ENCODE measurements at regions not wholly inside any gene's neighbourhood (a gene's known extent, or its start where the extent isn't known, plus 50 kb on each side); places are given as distances from the start of the nearest gene placed in this dataset.
"Not testable (repeated sequence)": the region's sequence is repeated elsewhere in the genome, so short reads cannot be mapped to it uniquely, and the experiment has no call there.

- H3K9me2 ChIP-seq (replicated peaks; ENCODE audit: low read depth, low read length) = no peaks in the 10 kb centered on the region
- H2AFZ ChIP-seq (ENCODE audit: low read length) = no peak overlapping the region
- no peaks in the 10 kb centered on the region for H3K27me3 ChIP-seq (ENCODE audit: insufficient read depth, low read length, poor library complexity, severe bottlenecking)
- no peak overlapping the region for H3K9ac ChIP-seq (ENCODE audit: low read depth, low read length, poor library complexity, severe bottlenecking)
- H3K4me3 ChIP-seq (ENCODE audit: low read length, poor library complexity, severe bottlenecking) = no peak overlapping the region
- H3K4me1 ChIP-seq (ENCODE audit: insufficient read depth, low read length, poor library complexity, severe bottlenecking) = no peaks in the 10 kb centered on the region
- H3K79me2 ChIP-seq (ENCODE audit: insufficient read depth, low read length) = no peaks in the 10 kb centered on the region
- H3K4me2 ChIP-seq (ENCODE audit: low read depth, low read length, poor library complexity, severe bottlenecking) = no peak overlapping the region
- TF ChIP-seq, protein P1, sequence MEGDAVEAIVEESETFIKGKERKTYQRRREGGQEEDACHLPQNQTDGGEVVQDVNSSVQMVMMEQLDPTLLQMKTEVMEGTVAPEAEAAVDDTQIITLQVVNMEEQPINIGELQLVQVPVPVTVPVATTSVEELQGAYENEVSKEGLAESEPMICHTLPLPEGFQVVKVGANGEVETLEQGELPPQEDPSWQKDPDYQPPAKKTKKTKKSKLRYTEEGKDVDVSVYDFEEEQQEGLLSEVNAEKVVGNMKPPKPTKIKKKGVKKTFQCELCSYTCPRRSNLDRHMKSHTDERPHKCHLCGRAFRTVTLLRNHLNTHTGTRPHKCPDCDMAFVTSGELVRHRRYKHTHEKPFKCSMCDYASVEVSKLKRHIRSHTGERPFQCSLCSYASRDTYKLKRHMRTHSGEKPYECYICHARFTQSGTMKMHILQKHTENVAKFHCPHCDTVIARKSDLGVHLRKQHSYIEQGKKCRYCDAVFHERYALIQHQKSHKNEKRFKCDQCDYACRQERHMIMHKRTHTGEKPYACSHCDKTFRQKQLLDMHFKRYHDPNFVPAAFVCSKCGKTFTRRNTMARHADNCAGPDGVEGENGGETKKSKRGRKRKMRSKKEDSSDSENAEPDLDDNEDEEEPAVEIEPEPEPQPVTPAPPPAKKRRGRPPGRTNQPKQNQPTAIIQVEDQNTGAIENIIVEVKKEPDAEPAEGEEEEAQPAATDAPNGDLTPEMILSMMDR (conservative IDR thresholded peaks at IDR 0.05; ENCODE audit: low read length) = no peak
- TF ChIP-seq EZH2phosphoT487 (IDR thresholded peaks at IDR 0.05; ENCODE audit: borderline replicate concordance) = no peak
- no peaks in the 10 kb centered on the region for H3K36me3 ChIP-seq (ENCODE audit: insufficient read depth, low read length)
- no peaks in the 10 kb centered on the region for H4K20me1 ChIP-seq (ENCODE audit: insufficient read depth, low read length, poor library complexity, severe bottlenecking)
- H3F3A ChIP-seq (ENCODE audit: low read depth) = no peaks in the 10 kb centered on the region
- H3K9me3 ChIP-seq (ENCODE audit: insufficient read depth, low read depth, low read length) = no peaks in the 10 kb centered on the region; the same call in 1 of the 2 replicates
These were observed 680.7 kb upstream of the SALL1 start for GRCh38 chr16:51831595-51832367.

- H3F3A ChIP-seq (ENCODE audit: low read depth); H3K4me1 ChIP-seq (ENCODE audit: insufficient read depth, low read length, poor library complexity, severe bottlenecking); H3K9me3 ChIP-seq (ENCODE audit: insufficient read depth, low read depth, low read length); H3K4me3 ChIP-seq (ENCODE audit: low read length, poor library complexity, severe bottlenecking); H3K27me3 ChIP-seq (ENCODE audit: insufficient read depth, low read length, poor library complexity, severe bottlenecking); H3K9ac ChIP-seq (ENCODE audit: low read depth, low read length, poor library complexity, severe bottlenecking); H3K79me2 ChIP-seq (ENCODE audit: insufficient read depth, low read length); H4K20me1 ChIP-seq (ENCODE audit: insufficient read depth, low read length, poor library complexity, severe bottlenecking); H3K4me2 ChIP-seq (ENCODE audit: low read depth, low read length, poor library complexity, severe bottlenecking); H3K36me3 ChIP-seq (ENCODE audit: insufficient read depth, low read length); H3K9me2 ChIP-seq (replicated peaks; ENCODE audit: low read depth, low read length); H2AFZ ChIP-seq (ENCODE audit: low read length): not testable (repeated sequence)
These were observed 680.0 kb upstream of the SALL1 start for GRCh38 chr16:51831034-51831433.

GRCh38 chr16:51825779-51826178 is 674.7 kb upstream of the SALL1 start:
- no peak for TF ChIP-seq EZH2phosphoT487 (IDR thresholded peaks at IDR 0.05; ENCODE audit: borderline replicate concordance)
- TF ChIP-seq, protein P1 (conservative IDR thresholded peaks at IDR 0.05; ENCODE audit: low read length) = no peak
- Histone ChIP-seq H3K9ac (ENCODE audit: low read depth, low read length, poor library complexity, severe bottlenecking) (no peak overlapping the region), H3K4me1 (ENCODE audit: insufficient read depth, low read length, poor library complexity, severe bottlenecking) (no peaks in the 10 kb centered on the region), H3K9me3 (ENCODE audit: insufficient read depth, low read depth, low read length) (no peaks in the 10 kb centered on the region), H3K27me3 (ENCODE audit: insufficient read depth, low read length, poor library complexity, severe bottlenecking) (no peaks in the 10 kb centered on the region), H2AFZ (ENCODE audit: low read length) (no peak overlapping the region), H3K79me2 (ENCODE audit: insufficient read depth, low read length) (no peaks in the 10 kb centered on the region), H3K4me3 (ENCODE audit: low read length, poor library complexity, severe bottlenecking) (no peak overlapping the region), H3K36me3 (ENCODE audit: insufficient read depth, low read length) (no peaks in the 10 kb centered on the region), H4K20me1 (ENCODE audit: insufficient read depth, low read length, poor library complexity, severe bottlenecking) (no peaks in the 10 kb centered on the region), H3F3A (ENCODE audit: low read depth) (no peaks in the 10 kb centered on the region), H3K9me2 (replicated peaks; ENCODE audit: low read depth, low read length) (no peaks in the 10 kb centered on the region), H3K4me2 (ENCODE audit: low read depth, low read length, poor library complexity, severe bottlenecking) (no peak overlapping the region)

- no peak for TF ChIP-seq EZH2phosphoT487 (IDR thresholded peaks at IDR 0.05; ENCODE audit: borderline replicate concordance)
- TF ChIP-seq, protein P1 (conservative IDR thresholded peaks at IDR 0.05; ENCODE audit: low read length) = no peak
- H2AFZ ChIP-seq (ENCODE audit: low read length) = no peak overlapping the region
- H3K9me2 ChIP-seq (replicated peaks; ENCODE audit: low read depth, low read length) = no peaks in the 10 kb centered on the region
- no peak overlapping the region for H3K4me3 ChIP-seq (ENCODE audit: low read length, poor library complexity, severe bottlenecking)
- no peak overlapping the region for H3K4me2 ChIP-seq (ENCODE audit: low read depth, low read length, poor library complexity, severe bottlenecking)
- no peak overlapping the region for H3K9ac ChIP-seq (ENCODE audit: low read depth, low read length, poor library complexity, severe bottlenecking)
- no peaks in the 10 kb centered on the region for H3K4me1 ChIP-seq (ENCODE audit: insufficient read depth, low read length, poor library complexity, severe bottlenecking)
- H3K27me3 ChIP-seq (ENCODE audit: insufficient read depth, low read length, poor library complexity, severe bottlenecking) = no peaks in the 10 kb centered on the region
- H3K79me2 ChIP-seq (ENCODE audit: insufficient read depth, low read length) = no peaks in the 10 kb centered on the region
- no peaks in the 10 kb centered on the region for H3F3A ChIP-seq (ENCODE audit: low read depth)
- no peaks in the 10 kb centered on the region for H3K36me3 ChIP-seq (ENCODE audit: insufficient read depth, low read length)
- no peaks in the 10 kb centered on the region for H3K9me3 ChIP-seq (ENCODE audit: insufficient read depth, low read depth, low read length)
- no peaks in the 10 kb centered on the region for H4K20me1 ChIP-seq (ENCODE audit: insufficient read depth, low read length, poor library complexity, severe bottlenecking)
These were observed 671.4 kb upstream of the SALL1 start for GRCh38 chr16:51822471-51822870.
